Uterus (tissue), 3 donors: ENCODE measurements at regions not wholly inside any gene's neighbourhood (a gene's known extent, or its start where the extent isn't known, plus 50 kb on each side); places are given as distances from the start of the nearest gene placed in this dataset.

Source experiments
- DNase-seq, 2 donors: peaks; one replicate each; pipeline ENCODE4 v3.0.0-alpha.2; 2019 to 2020
- H3K27ac ChIP-seq, 2 donors: fragments of 200-600 bp; sonication (generic); 1 replicate in 1 of 2; 2 replicates in 1 of 2; pipeline ENCODE4 v1.5.1; 2016 to 2018
- H3K27me3 ChIP-seq, 2 donors: fragments of 200-600 bp; sonication (generic); one replicate each; pipeline ENCODE4 v1.5.1; 2018 to 2019; ENCODE audit warnings: control low read depth in 1 of 2
- H3K36me3 ChIP-seq, 2 donors: fragments of 200-600 bp; sonication (generic); one replicate each; pipeline ENCODE4 v1.5.1; 2019; ENCODE audit warnings: control low read depth in 1 of 2
- H3K4me1 ChIP-seq, 2 donors: fragments of 200-600 bp; sonication (generic); one replicate each; pipeline ENCODE4 v1.5.1; 2018 to 2019; ENCODE audit warnings: control low read depth in 1 of 2
- H3K4me3 ChIP-seq, 2 donors: fragments of 200-600 bp; sonication (generic); 1 replicate in 1 of 2; 2 replicates in 1 of 2; pipeline ENCODE4 v1.5.1; 2018 to 2019; ENCODE audit warnings: mild to moderate bottlenecking in 1 of 2
- H3K9me3 ChIP-seq, 2 donors: fragments of 200-600 bp; sonication (generic); one replicate each; pipeline ENCODE4 v1.5.1; 2019; ENCODE audit warnings: control low read depth in 1 of 2
- POLR2A ChIP-seq, 2 donors: fragments of 450-650 bp; IDR thresholded peaks; one replicate each; pipeline ENCODE4 v1.6.1; 2016; ENCODE audit warnings: antibody characterized with exemption in 2 of 2, mild to moderate bottlenecking in 1 of 2, moderate library complexity in 1 of 2
- intact Hi-C: fragments of 100-400 bp; cut with DNase I; formaldehyde crosslinking; loops from one replicate; pipeline ENCODE4 v1.15.1; 2023; ENCODE audit warnings: low total_unique reads
- TF ChIP-seq, protein P1 (sequence below), 4 experiments: fragments of 200-600 bp in 2 of 4; fragments of 450-650 bp in 2 of 4; sonication (generic) in 2 of 4; IDR thresholded peaks; one replicate each; pipeline ENCODE4 v1.5.1; 2016 to 2019; ENCODE audit warnings: antibody characterized with exemption in 4 of 4, mild to moderate bottlenecking in 2 of 4, moderate library complexity in 1 of 4
- donor health status: DM: yes; HTN: yes; CAD: no.

DNA sequence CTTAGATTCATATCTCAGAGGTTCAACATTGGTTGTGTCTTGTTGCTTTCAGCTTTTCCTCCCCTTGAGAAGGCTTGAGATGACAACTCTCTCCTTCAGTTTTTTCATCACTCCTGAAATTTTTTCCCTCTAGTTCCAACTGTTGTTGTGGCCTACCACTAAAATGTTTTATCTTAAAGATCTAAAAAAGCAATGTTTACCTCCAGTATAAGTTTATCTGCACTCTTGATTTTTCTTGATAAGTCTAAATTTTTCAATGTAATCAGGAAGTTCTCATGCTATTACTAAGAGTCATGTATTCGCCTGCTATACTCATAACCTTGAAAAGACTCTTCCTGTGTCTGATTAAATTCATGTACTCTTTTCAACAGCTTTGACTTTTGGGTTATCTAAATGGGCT is 366.3 kb upstream of the TFPI start:
- intact Hi-C loops, result no loop called here
- no peak for DNase-seq
- Histone ChIP-seq H3K4me1 (no peaks in the 10 kb centered on the region), H3K36me3 (no peaks in the 10 kb centered on the region), H3K27ac (no peak overlapping the region), H3K27me3 (no peaks in the 10 kb centered on the region), H3K4me3 (no peak overlapping the region), H3K9me3 (no peaks in the 10 kb centered on the region)
- TF ChIP-seq POLR2A (IDR thresholded peaks at IDR 0.05), result no peak
- TF ChIP-seq, protein P1, sequence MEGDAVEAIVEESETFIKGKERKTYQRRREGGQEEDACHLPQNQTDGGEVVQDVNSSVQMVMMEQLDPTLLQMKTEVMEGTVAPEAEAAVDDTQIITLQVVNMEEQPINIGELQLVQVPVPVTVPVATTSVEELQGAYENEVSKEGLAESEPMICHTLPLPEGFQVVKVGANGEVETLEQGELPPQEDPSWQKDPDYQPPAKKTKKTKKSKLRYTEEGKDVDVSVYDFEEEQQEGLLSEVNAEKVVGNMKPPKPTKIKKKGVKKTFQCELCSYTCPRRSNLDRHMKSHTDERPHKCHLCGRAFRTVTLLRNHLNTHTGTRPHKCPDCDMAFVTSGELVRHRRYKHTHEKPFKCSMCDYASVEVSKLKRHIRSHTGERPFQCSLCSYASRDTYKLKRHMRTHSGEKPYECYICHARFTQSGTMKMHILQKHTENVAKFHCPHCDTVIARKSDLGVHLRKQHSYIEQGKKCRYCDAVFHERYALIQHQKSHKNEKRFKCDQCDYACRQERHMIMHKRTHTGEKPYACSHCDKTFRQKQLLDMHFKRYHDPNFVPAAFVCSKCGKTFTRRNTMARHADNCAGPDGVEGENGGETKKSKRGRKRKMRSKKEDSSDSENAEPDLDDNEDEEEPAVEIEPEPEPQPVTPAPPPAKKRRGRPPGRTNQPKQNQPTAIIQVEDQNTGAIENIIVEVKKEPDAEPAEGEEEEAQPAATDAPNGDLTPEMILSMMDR (IDR thresholded peaks at IDR 0.05), result no peak

DNA sequence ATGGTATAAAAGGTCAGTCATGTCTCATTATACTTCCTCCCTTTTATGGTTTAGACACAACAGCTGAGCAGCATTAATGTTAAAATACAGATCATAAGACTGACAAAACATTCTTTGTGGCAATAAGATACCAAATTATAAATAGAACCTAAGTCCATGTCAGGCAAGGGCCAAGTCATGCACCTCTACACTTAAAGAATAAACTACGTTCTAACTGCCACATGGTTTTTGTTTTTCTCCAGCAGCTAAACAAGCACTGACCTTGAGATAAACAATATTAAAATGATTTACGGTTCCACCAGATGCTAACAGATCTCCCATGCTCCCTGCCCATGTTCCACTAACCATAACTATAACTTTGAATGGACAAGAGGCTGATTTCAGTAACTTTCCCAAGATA is 368.6 kb upstream of the TFPI start:
- TF ChIP-seq, protein P1 (IDR thresholded peaks at IDR 0.05), result no peak
- no peak for TF ChIP-seq POLR2A (IDR thresholded peaks at IDR 0.05)
- peak overlapping the region in 1 of 2 donors; percentile 6 for H3K27ac ChIP-seq
- intact Hi-C loops, result no loop called here
- no peaks in the 10 kb centered on the region for H3K4me1 ChIP-seq
- no peaks in the 10 kb centered on the region for H3K36me3 ChIP-seq
- no peaks in the 10 kb centered on the region for H3K9me3 ChIP-seq
- no peaks in the 10 kb centered on the region for H3K27me3 ChIP-seq
- H3K4me3 ChIP-seq, result no peak overlapping the region
- DNase-seq, result no peak

DNA sequence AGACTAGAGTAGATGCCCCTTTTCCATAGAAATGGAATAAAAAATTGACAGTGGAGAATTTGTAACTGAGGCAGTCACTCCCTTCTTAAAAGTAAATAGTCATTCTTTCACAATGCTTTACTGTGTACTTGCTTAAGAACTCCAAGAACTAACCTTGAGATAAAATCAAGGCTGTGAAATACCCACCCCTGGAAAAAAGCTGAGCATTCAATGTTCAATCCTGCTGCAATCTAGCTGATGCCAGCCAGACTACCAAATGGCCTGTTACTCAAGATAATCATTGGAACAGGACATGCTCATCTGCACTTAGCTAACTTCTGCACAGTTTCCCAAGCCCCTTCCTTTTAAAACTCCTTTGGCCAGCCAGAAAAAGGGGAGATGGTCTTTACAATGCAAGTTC is 367.4 kb upstream of the GULP1 start:
- TF ChIP-seq POLR2A (IDR thresholded peaks at IDR 0.05), result no peak
- TF ChIP-seq, protein P1 (IDR thresholded peaks at IDR 0.05), result no peak
- Histone ChIP-seq H3K27me3 (no peaks in the 10 kb centered on the region), H3K4me3 (no peak overlapping the region), H3K36me3 (no peaks in the 10 kb centered on the region), H3K4me1 (no peaks in the 10 kb centered on the region), H3K27ac (no peak overlapping the region), H3K9me3 (no peaks in the 10 kb centered on the region)
- no peak for DNase-seq
- intact Hi-C loops, result no loop called here

DNA sequence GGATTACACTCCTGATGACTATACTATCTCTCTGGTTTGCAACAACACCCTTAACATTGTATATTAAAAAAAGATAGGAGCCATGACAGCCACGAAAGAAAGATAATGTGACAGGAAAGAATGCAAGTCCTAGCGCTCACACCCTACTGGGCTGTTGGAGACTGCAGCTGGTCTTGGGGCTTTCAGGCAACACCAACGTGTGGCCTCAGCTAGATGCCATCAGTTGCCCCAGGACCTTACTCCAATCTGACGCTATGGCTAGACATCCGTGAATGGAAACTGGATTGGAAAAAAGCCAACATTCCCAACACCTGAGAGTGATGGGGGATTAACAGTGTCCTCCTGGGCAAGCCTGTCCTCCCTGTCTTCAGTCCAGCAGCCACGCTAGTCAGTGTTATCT is 357.4 kb upstream of the GULP1 start:
- H3K4me1 ChIP-seq, result no peaks in the 10 kb centered on the region
- no peak overlapping the region for H3K4me3 ChIP-seq
- DNase-seq, result no peak
- H3K27me3 ChIP-seq, result no peaks in the 10 kb centered on the region
- intact Hi-C loops, result no loop called here
- TF ChIP-seq, protein P1 (IDR thresholded peaks at IDR 0.05), result no peak
- TF ChIP-seq POLR2A (IDR thresholded peaks at IDR 0.05), result no peak
- no peak overlapping the region for H3K27ac ChIP-seq
- no peaks in the 10 kb centered on the region for H3K9me3 ChIP-seq
- H3K36me3 ChIP-seq, result no peaks in the 10 kb centered on the region

DNA sequence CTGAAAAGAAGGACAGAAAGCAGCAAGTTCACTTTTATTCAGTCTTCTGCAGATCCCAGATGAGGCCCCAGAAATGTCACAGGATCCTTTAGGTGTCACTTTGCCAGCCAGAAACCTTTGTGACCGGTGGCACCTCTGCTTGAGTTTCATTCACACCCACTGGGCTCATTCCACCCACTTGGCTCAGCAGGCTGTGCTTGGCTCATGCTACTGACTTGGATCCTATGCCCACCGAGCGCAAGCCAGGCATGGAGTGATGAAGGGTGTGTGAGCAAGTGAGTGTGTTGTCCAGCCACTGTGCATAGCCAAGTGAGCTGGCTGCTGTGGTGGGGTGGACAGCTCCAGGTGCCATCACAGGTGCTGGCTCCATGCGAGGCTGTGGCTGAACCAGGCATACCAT is 357.0 kb upstream of the GULP1 start:
- intact Hi-C loops, result no loop called here
- H3K27me3 ChIP-seq, result no peaks in the 10 kb centered on the region
- H3K27ac ChIP-seq, result no peak overlapping the region
- H3K4me1 ChIP-seq, result no peaks in the 10 kb centered on the region
- TF ChIP-seq POLR2A (IDR thresholded peaks at IDR 0.05), result no peak
- TF ChIP-seq, protein P1 (IDR thresholded peaks at IDR 0.05), result no peak
- H3K4me3 ChIP-seq, result no peak overlapping the region
- no peak for DNase-seq
- H3K9me3 ChIP-seq, result no peaks in the 10 kb centered on the region
- H3K36me3 ChIP-seq, result no peaks in the 10 kb centered on the region
